ENCODE measurements at regions not wholly inside any gene's neighbourhood (a gene's known extent, or its start where the extent isn't known, plus 50 kb on each side); places are given as distances from the start of the nearest gene placed in this dataset.

DNA sequence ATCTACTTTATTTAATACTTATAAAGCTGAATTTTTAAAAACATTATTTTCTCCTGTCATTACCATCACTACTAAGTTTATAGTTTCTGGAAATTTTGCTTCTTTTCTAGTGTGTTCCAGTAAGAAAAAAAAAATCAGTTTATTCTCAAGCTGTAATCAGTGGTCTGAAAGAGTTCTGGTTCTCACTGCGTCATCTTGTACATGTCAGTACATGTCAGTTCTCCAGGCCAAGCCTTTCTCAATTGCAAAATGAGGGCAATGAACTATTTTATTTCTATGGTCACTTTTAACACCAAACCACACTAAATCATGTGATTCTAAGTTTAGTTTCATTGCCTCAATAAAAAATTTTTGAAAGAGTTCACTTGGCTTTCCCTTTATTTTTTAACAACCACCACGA lies 468.9 kb upstream of the LRFN5 start:
- Mint-ChIP-seq H3K9me3 (no peaks in the 10 kb centered on the region), H3K27ac (no peak overlapping the region), H3K4me3 (no peak overlapping the region), H3K27me3 (ENCODE audit: low read depth) (no peaks in the 10 kb centered on the region; the same call in 1 of the 2 replicates), H3K36me3 (ENCODE audit: insufficient read depth in 1 of 3, low read depth in 3 of 3) (peaks cover 2 to 4% (median 2%) of the 10 kb centered on the region in 3 experiments; a peak in 3 of 7 replicates), H3K4me1 (peaks cover 10 to 13% of the 10 kb centered on the region in 2 experiments)
- Histone ChIP-seq H3K79me2 (ENCODE audit: insufficient read depth, low read length) (no peaks in the 10 kb centered on the region), H4K20me1 (ENCODE audit: control insufficient read depth, insufficient read depth, insufficient read length) (no peaks in the 10 kb centered on the region), H2BK20ac (ENCODE audit: low read depth, low read length, poor library complexity, severe bottlenecking) (no peak overlapping the region), H4K91ac (ENCODE audit: insufficient read length, low read depth, low read length) (no peak overlapping the region), H2AK5ac (ENCODE audit: insufficient read length, low read length) (no peak overlapping the region), H3K27me3 (ENCODE audit: insufficient read depth, low read length) (no peaks in the 10 kb centered on the region), H3K4me1 (ENCODE audit: insufficient read depth, low read length) (no peaks in the 10 kb centered on the region; the same call in 1 of the 2 replicates), H4K5ac (ENCODE audit: insufficient read length, low read depth, low read length) (no peak overlapping the region), H2BK12ac (ENCODE audit: insufficient read length, low read depth, low read length) (no peak overlapping the region), H2BK15ac (ENCODE audit: low read depth, low read length) (no peak overlapping the region), H3K27ac (ENCODE audit: insufficient read length, low read depth, low read length) (no peak overlapping the region), H3K23ac (ENCODE audit: insufficient read length, low read depth, low read length) (no peak overlapping the region), H3K14ac (ENCODE audit: insufficient read depth, low read length) (no peak overlapping the region), H3K4ac (ENCODE audit: low read depth, low read length) (no peak overlapping the region), H3K56ac (ENCODE audit: insufficient read length, low read depth, low read length) (no peak overlapping the region), H2AFZ (ENCODE audit: low read length) (no peak overlapping the region), H3K18ac (ENCODE audit: insufficient read length, low read depth, low read length) (no peak overlapping the region), H3K4me2 (ENCODE audit: insufficient read depth, insufficient read length, low read length) (no peak overlapping the region), H4K8ac (replicated peaks; ENCODE audit: insufficient read length, low read depth, low read length) (no peak overlapping the region), H3K79me1 (ENCODE audit: insufficient read depth, low read depth, low read length, poor library complexity, severe bottlenecking) (no peaks in the 10 kb centered on the region), H2BK5ac (ENCODE audit: insufficient read length, low read length) (no peak overlapping the region), H3K9me3 (ENCODE audit: control insufficient read depth, low read depth, low read length) (no peaks in the 10 kb centered on the region), H3T11ph (ENCODE audit: low read length) (no peak overlapping the region), H3K9ac (ENCODE audit: extremely low read depth, insufficient read length, low read length) (no peak overlapping the region), H2BK120ac (ENCODE audit: low read depth, low read length, poor library complexity, severe bottlenecking) (no peak overlapping the region), H3K23me2 (ENCODE audit: insufficient read length, low read depth, low read length, poor library complexity, severe bottlenecking) (no peaks in the 10 kb centered on the region)
- TF ChIP-seq, protein P1, sequence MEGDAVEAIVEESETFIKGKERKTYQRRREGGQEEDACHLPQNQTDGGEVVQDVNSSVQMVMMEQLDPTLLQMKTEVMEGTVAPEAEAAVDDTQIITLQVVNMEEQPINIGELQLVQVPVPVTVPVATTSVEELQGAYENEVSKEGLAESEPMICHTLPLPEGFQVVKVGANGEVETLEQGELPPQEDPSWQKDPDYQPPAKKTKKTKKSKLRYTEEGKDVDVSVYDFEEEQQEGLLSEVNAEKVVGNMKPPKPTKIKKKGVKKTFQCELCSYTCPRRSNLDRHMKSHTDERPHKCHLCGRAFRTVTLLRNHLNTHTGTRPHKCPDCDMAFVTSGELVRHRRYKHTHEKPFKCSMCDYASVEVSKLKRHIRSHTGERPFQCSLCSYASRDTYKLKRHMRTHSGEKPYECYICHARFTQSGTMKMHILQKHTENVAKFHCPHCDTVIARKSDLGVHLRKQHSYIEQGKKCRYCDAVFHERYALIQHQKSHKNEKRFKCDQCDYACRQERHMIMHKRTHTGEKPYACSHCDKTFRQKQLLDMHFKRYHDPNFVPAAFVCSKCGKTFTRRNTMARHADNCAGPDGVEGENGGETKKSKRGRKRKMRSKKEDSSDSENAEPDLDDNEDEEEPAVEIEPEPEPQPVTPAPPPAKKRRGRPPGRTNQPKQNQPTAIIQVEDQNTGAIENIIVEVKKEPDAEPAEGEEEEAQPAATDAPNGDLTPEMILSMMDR (conservative IDR thresholded peaks at IDR 0.05), result no peak
- DNase-seq, result no peak
- no CpG with 5 or more reads among the region's 2 CpGs for WGBS (ENCODE audit: extremely low coverage, insufficient read length, low lambda C conversion rate)
